ENCODE measurements at regions not wholly inside any gene's neighbourhood (a gene's known extent, or its start where the extent isn't known, plus 50 kb on each side); places are given as distances from the start of the nearest gene placed in this dataset.

DNA sequence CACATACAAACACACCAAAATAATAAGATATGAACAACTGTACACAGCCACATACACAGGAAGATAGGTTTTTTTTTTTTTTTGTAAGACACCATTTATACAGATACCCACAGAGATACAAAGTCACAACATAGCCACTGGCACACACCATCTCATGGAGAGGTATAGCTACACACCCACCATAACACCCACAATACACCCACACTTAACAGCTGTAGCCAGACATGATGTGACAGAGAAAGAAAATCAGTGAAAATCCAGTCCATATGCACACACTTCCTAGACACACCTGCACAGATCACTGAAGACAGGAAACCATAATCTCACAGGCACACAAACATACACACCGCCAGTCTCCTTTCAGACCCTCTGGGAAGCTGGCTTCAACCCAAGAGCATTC is 62.4 kb upstream of the PAX2 start:
- Mint-ChIP-seq H3K4me3 (ENCODE audit: unreplicated experiment) (no peak overlapping the region), H3K27me3 (ENCODE audit: insufficient read depth, unreplicated experiment) (peaks cover 38% of the 10 kb centered on the region), H3K4me1 (ENCODE audit: low read depth, unreplicated experiment) (no peaks in the 10 kb centered on the region), H3K9me3 (ENCODE audit: unreplicated experiment) (no peaks in the 10 kb centered on the region), H3K27ac (ENCODE audit: unreplicated experiment) (no peak overlapping the region), H3K36me3 (ENCODE audit: insufficient read depth, unreplicated experiment) (no peaks in the 10 kb centered on the region)
- ChIA-PET CTCF (no interaction called here), POLR2A (no interaction called here)
- no peaks in the 10 kb centered on the region for H3K9me3 ChIP-seq
- TF ChIP-seq, protein P1, sequence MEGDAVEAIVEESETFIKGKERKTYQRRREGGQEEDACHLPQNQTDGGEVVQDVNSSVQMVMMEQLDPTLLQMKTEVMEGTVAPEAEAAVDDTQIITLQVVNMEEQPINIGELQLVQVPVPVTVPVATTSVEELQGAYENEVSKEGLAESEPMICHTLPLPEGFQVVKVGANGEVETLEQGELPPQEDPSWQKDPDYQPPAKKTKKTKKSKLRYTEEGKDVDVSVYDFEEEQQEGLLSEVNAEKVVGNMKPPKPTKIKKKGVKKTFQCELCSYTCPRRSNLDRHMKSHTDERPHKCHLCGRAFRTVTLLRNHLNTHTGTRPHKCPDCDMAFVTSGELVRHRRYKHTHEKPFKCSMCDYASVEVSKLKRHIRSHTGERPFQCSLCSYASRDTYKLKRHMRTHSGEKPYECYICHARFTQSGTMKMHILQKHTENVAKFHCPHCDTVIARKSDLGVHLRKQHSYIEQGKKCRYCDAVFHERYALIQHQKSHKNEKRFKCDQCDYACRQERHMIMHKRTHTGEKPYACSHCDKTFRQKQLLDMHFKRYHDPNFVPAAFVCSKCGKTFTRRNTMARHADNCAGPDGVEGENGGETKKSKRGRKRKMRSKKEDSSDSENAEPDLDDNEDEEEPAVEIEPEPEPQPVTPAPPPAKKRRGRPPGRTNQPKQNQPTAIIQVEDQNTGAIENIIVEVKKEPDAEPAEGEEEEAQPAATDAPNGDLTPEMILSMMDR (IDR thresholded peaks at IDR 0.05; ENCODE audit: insufficient read depth in 1 of 2, low read depth in 1 of 2, low read length in 1 of 2, severe bottlenecking in 1 of 2, unreplicated experiment in 1 of 2), result no peak
- no peak overlapping the region for H3K4me3 ChIP-seq (ENCODE audit: low read depth, low read length)
- peaks cover 4% of the 10 kb centered on the region for H3K27me3 ChIP-seq (replicated peaks; ENCODE audit: control insufficient read depth, insufficient read depth, low read length)
- no peak for DNase-seq
- H3K36me3 ChIP-seq (ENCODE audit: control insufficient read depth, insufficient read depth, low read length), result no peaks in the 10 kb centered on the region
- intact Hi-C loops (cut with micrococcal nuclease; ENCODE audit: unreplicated experiment), result loop anchor here (5.0 kb wide), 2 partner anchors 44 to 144 kb away; no protein-coding TSS in a partner anchor
- BruUV-seq (replicated peaks), result no TSS peak
- H3K4me1 ChIP-seq, result no peaks in the 10 kb centered on the region

DNA sequence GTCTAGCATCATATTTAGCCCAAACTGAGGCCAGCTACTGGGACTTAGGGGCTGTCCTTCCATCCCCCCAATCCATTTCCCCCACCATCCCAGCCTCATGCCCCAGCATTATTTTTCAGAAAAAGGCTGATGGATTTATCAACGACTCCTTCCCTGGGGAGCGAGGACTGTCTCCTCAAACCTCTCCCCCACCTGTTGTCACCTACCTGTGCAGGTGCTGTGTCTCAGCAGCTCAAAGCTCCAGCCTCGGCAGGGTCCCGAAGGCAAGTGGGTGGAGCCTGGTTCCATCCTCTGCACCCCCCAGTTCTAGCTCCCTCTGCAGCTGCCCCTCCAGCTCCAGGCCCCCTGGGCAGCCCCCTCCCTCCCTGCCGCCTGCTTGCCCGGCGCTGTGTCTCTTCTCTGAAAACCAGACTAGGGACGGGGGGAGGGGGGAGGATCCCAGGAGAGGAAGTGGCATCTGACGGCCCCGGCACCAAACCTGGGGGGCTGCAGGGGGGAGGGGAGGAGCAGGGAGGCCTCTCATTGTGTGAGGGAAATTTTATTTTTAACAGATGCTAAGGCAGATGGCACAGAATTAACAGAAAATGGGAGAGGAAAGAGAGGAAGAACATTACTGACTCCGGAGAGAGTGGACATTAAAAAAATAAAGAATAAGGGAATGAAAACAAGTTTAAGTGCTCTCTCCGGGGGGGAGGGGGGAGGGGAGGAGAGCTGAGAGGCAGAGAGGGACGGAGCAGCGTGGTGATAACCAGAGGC is 61.7 kb upstream of the PAX2 start:
- Mint-ChIP-seq H3K4me1 (ENCODE audit: low read depth, unreplicated experiment) (no peaks in the 10 kb centered on the region), H3K36me3 (ENCODE audit: insufficient read depth, unreplicated experiment) (no peaks in the 10 kb centered on the region), H3K4me3 (ENCODE audit: unreplicated experiment) (no peak overlapping the region), H3K27me3 (ENCODE audit: insufficient read depth, unreplicated experiment) (peaks cover 45% of the 10 kb centered on the region), H3K27ac (ENCODE audit: unreplicated experiment) (no peak overlapping the region), H3K9me3 (ENCODE audit: unreplicated experiment) (no peaks in the 10 kb centered on the region)
- H3K36me3 ChIP-seq (ENCODE audit: control insufficient read depth, insufficient read depth, low read length), result no peaks in the 10 kb centered on the region
- CTCF ChIA-PET, result interaction anchor here (0.6 kb wide), 1 partner anchor 379 kb away, joined by 3 read pairs; no protein-coding TSS in a partner anchor
- peaks cover 6% of the 10 kb centered on the region for H3K27me3 ChIP-seq (replicated peaks; ENCODE audit: control insufficient read depth, insufficient read depth, low read length)
- intact Hi-C loops (cut with micrococcal nuclease; ENCODE audit: unreplicated experiment), result loop anchor here (5.0 kb wide), 2 partner anchors 44 to 144 kb away; no protein-coding TSS in a partner anchor
- no peak overlapping the region for H3K4me3 ChIP-seq (ENCODE audit: low read depth, low read length)
- POLR2A ChIA-PET, result no interaction called here
- no peaks in the 10 kb centered on the region for H3K9me3 ChIP-seq
- H3K4me1 ChIP-seq, result no peaks in the 10 kb centered on the region
- TF ChIP-seq, protein P1 (IDR thresholded peaks at IDR 0.05; ENCODE audit: insufficient read depth in 1 of 2, low read depth in 1 of 2, low read length in 1 of 2, severe bottlenecking in 1 of 2, unreplicated experiment in 1 of 2), result no peak
- BruUV-seq (replicated peaks), result no TSS peak
- DNase-seq, result no peak

DNA sequence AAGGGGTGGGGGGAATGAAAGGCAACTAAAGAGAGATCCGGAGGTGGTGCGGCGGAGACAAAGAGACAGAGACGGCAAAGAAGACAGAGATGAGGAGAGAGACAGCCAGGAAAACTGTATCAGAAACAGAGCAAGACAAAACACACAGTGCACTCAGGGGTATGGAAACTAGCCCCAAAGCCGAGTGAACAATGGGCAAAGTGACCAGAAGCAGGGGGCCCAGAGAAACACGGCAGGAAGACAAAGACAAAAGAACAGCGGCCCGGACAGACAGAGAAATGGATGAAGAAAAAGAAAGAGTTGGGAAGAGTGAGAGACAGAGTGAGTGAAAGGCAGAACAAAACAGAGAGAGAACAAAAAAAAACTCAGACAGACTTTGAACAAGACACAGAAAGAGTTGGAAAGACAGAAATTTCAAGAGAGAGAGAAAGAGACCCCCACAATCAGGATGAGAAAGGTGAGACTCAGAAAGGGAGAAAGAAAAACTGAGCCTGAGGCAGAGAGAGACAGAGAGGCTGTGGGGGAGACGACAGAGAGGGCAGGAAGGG is 60.6 kb upstream of the PAX2 start:
- Mint-ChIP-seq H3K27me3 (ENCODE audit: insufficient read depth, unreplicated experiment) (peaks cover 48% of the 10 kb centered on the region), H3K4me3 (ENCODE audit: unreplicated experiment) (no peak overlapping the region), H3K9me3 (ENCODE audit: unreplicated experiment) (no peaks in the 10 kb centered on the region), H3K4me1 (ENCODE audit: low read depth, unreplicated experiment) (no peaks in the 10 kb centered on the region), H3K27ac (ENCODE audit: unreplicated experiment) (no peak overlapping the region), H3K36me3 (ENCODE audit: insufficient read depth, unreplicated experiment) (no peaks in the 10 kb centered on the region)
- POLR2A ChIA-PET, result no interaction called here
- H3K27me3 ChIP-seq (replicated peaks; ENCODE audit: control insufficient read depth, insufficient read depth, low read length), result peaks cover 7% of the 10 kb centered on the region
- no peak for DNase-seq
- BruUV-seq (replicated peaks), result no TSS peak
- intact Hi-C loops (cut with micrococcal nuclease; ENCODE audit: unreplicated experiment), result loop anchor here (5.0 kb wide), 2 partner anchors 43 to 143 kb away; no protein-coding TSS in a partner anchor
- H3K4me3 ChIP-seq (ENCODE audit: low read depth, low read length), result no peak overlapping the region
- H3K4me1 ChIP-seq, result no peaks in the 10 kb centered on the region
- H3K36me3 ChIP-seq (ENCODE audit: control insufficient read depth, insufficient read depth, low read length), result no peaks in the 10 kb centered on the region
- CTCF ChIA-PET, result interaction anchor here (0.7 kb wide), 1 partner anchor 49 kb away, joined by 6 read pairs; no protein-coding TSS in a partner anchor
- H3K9me3 ChIP-seq, result no peaks in the 10 kb centered on the region
- TF ChIP-seq, protein P1 (IDR thresholded peaks at IDR 0.05; ENCODE audit: insufficient read depth in 1 of 2, low read depth in 1 of 2, low read length in 1 of 2, severe bottlenecking in 1 of 2, unreplicated experiment in 1 of 2), result no peak

Data from Caco-2 (cell line).